PC-9 (cell line): ENCODE measurements at regions not wholly inside any gene's neighbourhood (a gene's known extent, or its start where the extent isn't known, plus 50 kb on each side); places are given as distances from the start of the nearest gene placed in this dataset.

Experiments used
- EZH2 ChIP-seq: fragments of 200-600 bp; sonication (generic); IDR thresholded peaks from 2 replicates; pipeline ENCODE4 v1.8.0; 2017; ENCODE audit warnings: antibody characterized with exemption, low read depth
- TF ChIP-seq, protein P1 (sequence below): fragments of 200-600 bp; sonication (generic); conservative IDR thresholded peaks from 2 replicates; pipeline ENCODE4 v1.6.1; 2017; ENCODE audit warnings: mixed run types, antibody characterized with exemption, mild to moderate bottlenecking, moderate library complexity

GRCh38 chr5:26430323-26430722 is 608.1 kb downstream of the CDH9 start:
- TF ChIP-seq, protein P1, sequence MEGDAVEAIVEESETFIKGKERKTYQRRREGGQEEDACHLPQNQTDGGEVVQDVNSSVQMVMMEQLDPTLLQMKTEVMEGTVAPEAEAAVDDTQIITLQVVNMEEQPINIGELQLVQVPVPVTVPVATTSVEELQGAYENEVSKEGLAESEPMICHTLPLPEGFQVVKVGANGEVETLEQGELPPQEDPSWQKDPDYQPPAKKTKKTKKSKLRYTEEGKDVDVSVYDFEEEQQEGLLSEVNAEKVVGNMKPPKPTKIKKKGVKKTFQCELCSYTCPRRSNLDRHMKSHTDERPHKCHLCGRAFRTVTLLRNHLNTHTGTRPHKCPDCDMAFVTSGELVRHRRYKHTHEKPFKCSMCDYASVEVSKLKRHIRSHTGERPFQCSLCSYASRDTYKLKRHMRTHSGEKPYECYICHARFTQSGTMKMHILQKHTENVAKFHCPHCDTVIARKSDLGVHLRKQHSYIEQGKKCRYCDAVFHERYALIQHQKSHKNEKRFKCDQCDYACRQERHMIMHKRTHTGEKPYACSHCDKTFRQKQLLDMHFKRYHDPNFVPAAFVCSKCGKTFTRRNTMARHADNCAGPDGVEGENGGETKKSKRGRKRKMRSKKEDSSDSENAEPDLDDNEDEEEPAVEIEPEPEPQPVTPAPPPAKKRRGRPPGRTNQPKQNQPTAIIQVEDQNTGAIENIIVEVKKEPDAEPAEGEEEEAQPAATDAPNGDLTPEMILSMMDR, result no peak
- no peak for TF ChIP-seq EZH2
